AG09309 (cell line): ENCODE measurements at regions not wholly inside any gene's neighbourhood (a gene's known extent, or its start where the extent isn't known, plus 50 kb on each side); places are given as distances from the start of the nearest gene placed in this dataset.

Source experiments
- DNase-seq: peaks from one replicate; pipeline ENCODE4 v3.0.0-alpha.2; 2010; ENCODE audit warnings: low read depth
- H3K4me3 ChIP-seq: 2 replicates; pipeline ENCODE4 v1.5.1; 2011; ENCODE audit warnings: mild to moderate bottlenecking, low read depth, low read length, moderate library complexity; ENCODE audit not compliant: control insufficient read depth
- CTCF ChIP-seq: IDR thresholded peaks from 2 replicates; pipeline ENCODE4 v1.5.1; 2011; ENCODE audit warnings: mild to moderate bottlenecking, low read depth, low read length, inconsistent platforms; ENCODE audit not compliant: insufficient read depth, control insufficient read depth; ENCODE audit errors: missing control alignments

- TF ChIP-seq CTCF, result no peak
- no peak overlapping the region for H3K4me3 ChIP-seq
- no peak for DNase-seq
These were observed 258.0 kb upstream of the SEMA3A start for GRCh38 chr7:84452618-84453017.

DNA sequence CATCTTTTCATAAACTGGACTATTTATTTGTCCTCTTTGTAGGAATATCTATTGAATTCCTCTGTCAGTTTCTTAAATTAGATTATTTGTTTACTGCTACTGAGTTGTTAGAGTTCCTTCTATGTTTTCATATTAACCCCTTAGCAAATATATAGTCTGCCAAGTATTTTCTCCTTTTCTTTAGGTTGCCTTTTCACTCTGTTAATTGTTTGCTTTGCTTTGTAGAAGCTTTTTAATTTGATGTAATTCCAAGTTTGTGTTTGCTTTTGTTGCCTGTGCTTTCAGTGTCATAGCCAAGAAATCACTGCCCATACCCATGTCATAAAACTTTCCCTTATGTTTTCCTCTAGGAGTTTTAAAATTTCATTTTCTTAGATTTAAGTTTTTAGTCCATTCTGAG, 256.2 kb upstream of the SEMA3A start:
- no peak for TF ChIP-seq CTCF
- DNase-seq, result no peak
- H3K4me3 ChIP-seq, result no peak overlapping the region

- no peak for TF ChIP-seq CTCF
- no peak for DNase-seq
- no peak overlapping the region for H3K4me3 ChIP-seq
These were observed 253.2 kb upstream of the SEMA3A start for GRCh38 chr7:84447636-84448293.

DNA sequence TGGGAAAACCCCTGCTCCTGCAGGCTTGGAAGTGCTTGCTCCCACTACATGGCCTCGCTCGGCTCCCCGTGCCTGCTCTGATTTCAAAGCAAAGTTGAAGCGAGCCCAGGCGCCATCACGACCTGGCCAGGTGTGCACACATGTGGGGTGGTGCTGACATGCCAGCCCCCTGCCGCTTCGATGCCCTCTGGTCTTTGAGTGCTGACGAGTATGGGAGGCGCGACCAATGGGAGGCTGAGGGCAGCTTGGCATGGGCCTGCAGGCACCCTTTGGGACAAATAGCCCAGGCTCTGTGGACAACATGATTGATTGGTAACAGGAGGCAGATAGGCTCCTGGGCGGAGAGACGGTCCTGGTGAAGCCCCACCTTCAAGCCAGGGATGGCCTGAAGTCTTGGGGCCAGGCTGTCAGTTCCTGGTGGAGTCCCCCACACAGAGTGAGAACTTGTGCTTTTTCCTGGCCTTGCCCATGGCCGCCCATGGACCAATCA, 252.4 kb upstream of the SEMA3A start:
- no peak for DNase-seq
- no peak for TF ChIP-seq CTCF
- H3K4me3 ChIP-seq, result no peak overlapping the region

GRCh38 chr7:84425702-84426259, 231.2 kb upstream of the SEMA3A start:
- TF ChIP-seq CTCF, result no peak

GRCh38 chr7:84422790-84423189, 228.2 kb upstream of the SEMA3A start:
- TF ChIP-seq CTCF, result no peak
- no peak overlapping the region for H3K4me3 ChIP-seq
- DNase-seq, result no peak

More at GRCh38 chr7:84425702-84426259, 231.2 kb upstream of the SEMA3A start:
- H3K4me3 ChIP-seq, result no peak overlapping the region
- DNase-seq, result no peak
